ENCODE measurements at regions not wholly inside any gene's neighbourhood (a gene's known extent, or its start where the extent isn't known, plus 50 kb on each side); places are given as distances from the start of the nearest gene placed in this dataset.

- no peak for DNase-seq
- Histone ChIP-seq H3K4me3 (ENCODE audit: low read depth, low read length) (no peak overlapping the region), H3K9me3 (no peaks in the 10 kb centered on the region), H3K36me3 (no peaks in the 10 kb centered on the region), H3K27me3 (no peaks in the 10 kb centered on the region), H3K4me1 (0 out of 2 replicates have a peak, but pooled peaks cover 3% of the 10 kb centered on the region)
- TF ChIP-seq CTCF (IDR thresholded peaks at IDR 0.05; ENCODE audit: low read depth, low read length): no peak
These were observed 257.0 kb downstream of the IPO8 start for GRCh38 chr12:30438601-30439041.

GRCh38 chr12:30437616-30438015 lies 258.1 kb downstream of the IPO8 start:
- H3K27me3 ChIP-seq: no peaks in the 10 kb centered on the region
- H3K9me3 ChIP-seq: no peaks in the 10 kb centered on the region
- DNase-seq: no peak
- TF ChIP-seq CTCF (IDR thresholded peaks at IDR 0.05; ENCODE audit: low read depth, low read length): no peak
- no peaks in the 10 kb centered on the region for H3K36me3 ChIP-seq
- H3K4me1 ChIP-seq: 0 out of 2 replicates have a peak, but pooled peaks cover 3% of the 10 kb centered on the region
- no peak overlapping the region for H3K4me3 ChIP-seq (ENCODE audit: low read depth, low read length)

DNA sequence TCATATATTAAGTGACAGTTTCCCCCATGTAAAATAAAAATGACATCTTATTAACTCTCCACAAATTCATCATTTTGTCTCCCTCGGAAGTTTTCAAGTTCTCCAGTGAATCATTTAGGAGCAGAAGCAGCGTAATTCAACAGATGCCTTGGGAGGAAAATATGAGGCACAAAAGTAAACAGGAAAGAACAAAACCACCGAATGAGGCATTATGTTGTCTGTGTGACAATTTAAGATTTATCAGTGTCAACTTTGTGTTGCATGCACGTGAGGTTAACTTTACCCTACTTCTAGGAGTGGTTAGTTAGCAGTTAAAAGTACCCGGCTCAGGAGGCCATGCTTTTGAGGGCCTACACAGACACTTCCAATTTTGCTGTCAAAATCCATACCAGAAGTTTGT lies 258.6 kb downstream of the IPO8 start:
- no peak for DNase-seq
- no peaks in the 10 kb centered on the region for H3K36me3 ChIP-seq
- no peaks in the 10 kb centered on the region for H3K27me3 ChIP-seq
- H3K4me1 ChIP-seq: 0 out of 2 replicates have a peak, but pooled peaks cover 3% of the 10 kb centered on the region
- no peaks in the 10 kb centered on the region for H3K9me3 ChIP-seq
- no peak for TF ChIP-seq CTCF (IDR thresholded peaks at IDR 0.05; ENCODE audit: low read depth, low read length)
- H3K4me3 ChIP-seq (ENCODE audit: low read depth, low read length): no peak overlapping the region

DNA sequence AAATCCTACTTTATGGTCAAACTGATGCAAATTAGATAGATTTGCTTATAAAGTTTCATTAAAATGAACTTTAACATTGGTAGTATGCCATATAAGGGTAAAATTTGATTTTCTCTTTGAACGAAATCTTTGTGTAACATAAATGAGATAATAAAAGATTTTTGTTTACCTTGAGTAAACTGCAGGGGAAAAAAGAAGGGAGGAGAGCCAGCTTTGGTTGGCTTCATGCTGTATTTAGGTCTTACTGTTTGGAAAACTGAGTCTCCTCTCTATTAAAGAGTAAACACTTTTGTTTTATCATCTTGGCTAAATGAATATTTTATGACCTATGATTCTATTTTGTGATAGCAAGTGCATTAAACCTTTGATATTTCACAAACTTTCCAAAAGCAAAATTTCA lies 267.6 kb downstream of the IPO8 start:
- Histone ChIP-seq H3K36me3 (no peaks in the 10 kb centered on the region), H3K9me3 (no peaks in the 10 kb centered on the region; the same call in none of the 2 replicates), H3K27me3 (no peaks in the 10 kb centered on the region), H3K4me3 (ENCODE audit: low read depth, low read length) (no peak overlapping the region), H3K4me1 (no peaks in the 10 kb centered on the region)
- no peak for DNase-seq
- no peak for TF ChIP-seq CTCF (IDR thresholded peaks at IDR 0.05; ENCODE audit: low read depth, low read length)

- H3K4me1 ChIP-seq: no peaks in the 10 kb centered on the region
- H3K4me3 ChIP-seq (ENCODE audit: low read depth, low read length): no peak overlapping the region
- no peak for DNase-seq
- no peak for TF ChIP-seq CTCF (IDR thresholded peaks at IDR 0.05; ENCODE audit: low read depth, low read length)
- no peaks in the 10 kb centered on the region for H3K27me3 ChIP-seq
- H3K36me3 ChIP-seq: no peaks in the 10 kb centered on the region
- H3K9me3 ChIP-seq: no peaks in the 10 kb centered on the region; the same call in none of the 2 replicates
These were observed 268.1 kb downstream of the IPO8 start for GRCh38 chr12:30427555-30427954.

DNA sequence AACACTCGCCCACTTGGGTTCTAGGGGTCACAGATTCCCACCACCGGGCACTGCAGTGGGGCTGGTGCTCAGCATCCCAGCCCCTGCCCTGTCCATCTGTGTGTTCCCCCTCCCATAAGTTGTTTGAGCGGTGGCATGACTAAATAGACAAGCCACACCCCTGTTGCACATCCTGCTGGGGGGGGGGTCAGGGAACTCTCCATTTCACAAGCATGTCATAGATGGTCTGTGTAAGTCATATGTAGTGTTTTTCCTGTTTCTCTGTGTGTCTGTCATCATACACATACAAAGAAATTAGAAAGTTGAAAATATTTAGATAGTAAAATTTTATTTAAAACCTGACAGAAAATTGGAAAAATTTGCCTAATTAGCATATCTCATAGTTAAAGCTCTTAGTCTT lies 270.2 kb downstream of the IPO8 start:
- Histone ChIP-seq H3K36me3 (no peaks in the 10 kb centered on the region), H3K4me1 (no peaks in the 10 kb centered on the region), H3K27me3 (no peaks in the 10 kb centered on the region), H3K9me3 (no peaks in the 10 kb centered on the region; the same call in none of the 2 replicates), H3K4me3 (ENCODE audit: low read depth, low read length) (no peak overlapping the region)
- TF ChIP-seq CTCF (IDR thresholded peaks at IDR 0.05; ENCODE audit: low read depth, low read length): no peak
- DNase-seq: no peak

Data from BE2C (cell line).